HepG2 (cell line): ENCODE measurements at regions not wholly inside any gene's neighbourhood (a gene's known extent, or its start where the extent isn't known, plus 50 kb on each side); places are given as distances from the start of the nearest gene placed in this dataset.
A peak's percentile ranks its signal among the peaks of the same experiment; 100 is the strongest.

Experiments
- ARNT ChIP-seq: fragments of 450-650 bp; IDR thresholded peaks from 2 replicates; pipeline ENCODE4 v1.6.1; 2017
- FOSL2 ChIP-seq: sonication (generic); formaldehyde crosslinking; IDR thresholded peaks from 2 replicates; pipeline ENCODE4 v1.4.0; 2020; ENCODE audit warnings: missing genetic modification reagents
- GABPA ChIP-seq, 2 experiments: IDR thresholded peaks; 2 replicates each; pipeline ENCODE4 v1.6.1; 2011 to 2016; ENCODE audit warnings: low read depth in 2 of 2, low read length in 1 of 2, missing biosample characterization in 1 of 2, missing genetic modification characterization in 1 of 2
- GABPB1 ChIP-seq: IDR thresholded peaks from 2 replicates; pipeline ENCODE4 v1.6.1; 2016; ENCODE audit warnings: mild to moderate bottlenecking, missing genetic modification reagents, moderate library complexity, missing compliant biosample characterization
- GATAD2A ChIP-seq: IDR thresholded peaks from 2 replicates; pipeline ENCODE4 v1.6.1; 2016
- KAT8 ChIP-seq: IDR thresholded peaks from 2 replicates; pipeline ENCODE4 v1.6.1; 2016; ENCODE audit warnings: missing genetic modification reagents, missing compliant biosample characterization
- MAZ ChIP-seq, 2 experiments: sonication (generic) in 1 of 2; formaldehyde crosslinking in 1 of 2; IDR thresholded peaks; 2 replicates each; pipeline versions ENCODE4 v1.5.0 to v1.6.1; 2012 to 2020; ENCODE audit warnings: low read depth in 2 of 2, mild to moderate bottlenecking in 2 of 2, borderline replicate concordance in 1 of 2, improper control_type of control experiment in 1 of 2, low read length in 1 of 2, missing genetic modification reagents in 1 of 2, moderate library complexity in 1 of 2
- NCOA2 ChIP-seq: sonication (generic); formaldehyde crosslinking; IDR thresholded peaks from 2 replicates; pipeline ENCODE4 v1.8.0; 2022; ENCODE audit warnings: inconsistent platforms
- NRL ChIP-seq: sonication (generic); formaldehyde crosslinking; IDR thresholded peaks from 2 replicates; pipeline ENCODE4 v1.5.0; 2020; ENCODE audit warnings: missing genetic modification reagents, mild to moderate bottlenecking, moderate library complexity, borderline replicate concordance
- SMC3 ChIP-seq: IDR thresholded peaks from 2 replicates; pipeline ENCODE4 v1.6.1; 2011; ENCODE audit warnings: low read length, improper control_type of control experiment
- SOX6 ChIP-seq, 2 experiments: fragments of 450-650 bp in 1 of 2; sonication (generic) in 1 of 2; formaldehyde crosslinking in 1 of 2; IDR thresholded peaks; 2 replicates each; pipeline versions ENCODE4 v1.4.0 to v1.6.1; 2017 to 2020; ENCODE audit warnings: antibody characterized with exemption in 1 of 2, mild to moderate bottlenecking in 1 of 2, missing genetic modification reagents in 1 of 2
- TEF ChIP-seq: sonication (generic); formaldehyde crosslinking; IDR thresholded peaks from 2 replicates; pipeline ENCODE4 v1.5.0; 2020; ENCODE audit warnings: missing genetic modification reagents
- TSC22D2 ChIP-seq: sonication (generic); formaldehyde crosslinking; IDR thresholded peaks from 2 replicates; pipeline ENCODE4 v1.5.1; 2020; ENCODE audit warnings: missing genetic modification reagents, mild to moderate bottlenecking, borderline replicate concordance
- YEATS2 ChIP-seq: sonication (generic); formaldehyde crosslinking; IDR thresholded peaks from 2 replicates; pipeline ENCODE4 v1.4.0; 2020; ENCODE audit warnings: missing genetic modification reagents, borderline replicate concordance
- ZFYVE20 ChIP-seq: sonication (generic); formaldehyde crosslinking; IDR thresholded peaks from 2 replicates; pipeline ENCODE4 v1.8.0; 2023; ENCODE audit warnings: low read depth, mild to moderate bottlenecking, moderate library complexity, missing genetic modification reagents, borderline replicate concordance
- ZNF33A ChIP-seq: sonication (generic); formaldehyde crosslinking; IDR thresholded peaks from 2 replicates; pipeline ENCODE4 v1.5.1; 2020; ENCODE audit warnings: missing genetic modification reagents, mild to moderate bottlenecking, moderate library complexity, borderline replicate concordance
- ZNF556 ChIP-seq: sonication (generic); formaldehyde crosslinking; IDR thresholded peaks from 2 replicates; pipeline ENCODE4 v1.4.0; 2020; ENCODE audit warnings: mild to moderate bottlenecking, missing genetic modification reagents, borderline replicate concordance
- ZNF597 ChIP-seq: sonication (generic); formaldehyde crosslinking; IDR thresholded peaks from 2 replicates; pipeline ENCODE4 v1.5.0; 2020; ENCODE audit warnings: missing genetic modification reagents
- ZSCAN20 ChIP-seq: sonication (generic); formaldehyde crosslinking; IDR thresholded peaks from 2 replicates; pipeline ENCODE4 v1.4.0; 2020; ENCODE audit warnings: missing genetic modification reagents, mild to moderate bottlenecking, borderline replicate concordance
- TF ChIP-seq, protein P1 (sequence below): sonication (generic); formaldehyde crosslinking; IDR thresholded peaks from 2 replicates; pipeline ENCODE4 v1.5.0; 2020; ENCODE audit warnings: mild to moderate bottlenecking, missing genetic modification reagents, moderate library complexity
- TF ChIP-seq, protein P2 (sequence below): sonication (generic); formaldehyde crosslinking; IDR thresholded peaks from 2 replicates; pipeline ENCODE4 v1.4.0; 2020; ENCODE audit warnings: mild to moderate bottlenecking, missing genetic modification reagents, borderline replicate concordance
- TF ChIP-seq, protein P3 (sequence below): sonication (generic); formaldehyde crosslinking; IDR thresholded peaks from 2 replicates; pipeline ENCODE4 v1.4.0; 2020; ENCODE audit warnings: missing genetic modification reagents
- TF ChIP-seq, protein P4 (sequence below): sonication (generic); formaldehyde crosslinking; IDR thresholded peaks from 2 replicates; pipeline ENCODE4 v1.8.1; 2023; ENCODE audit warnings: mild to moderate bottlenecking, missing genetic modification reagents

- TF ChIP-seq ZFYVE20 (CRISPR knock-in tag) (no peak), NCOA2 (CRISPR knock-in tag) (no peak), SOX6 (IDR thresholded peaks at IDR 0.05) (no peak), SOX6 (CRISPR knock-in tag; IDR thresholded peaks at IDR 0.05) (no peak), FOSL2 (CRISPR knock-in tag) (no peak), ZNF597 (no peak), KAT8 (CRISPR knock-in tag) (0 out of 2 replicates have a peak, but pooled peaks have one; percentile 24), SMC3 (peak; percentile 67), TSC22D2 (no peak), ZNF556 (CRISPR knock-in tag) (no peak), ZNF33A (CRISPR knock-in tag) (no peak), MAZ (IDR thresholded peaks at IDR 0.05; ENCODE audit: borderline replicate concordance, low read depth, low read length) (no peak), MAZ (CRISPR knock-in tag; IDR thresholded peaks at IDR 0.05; ENCODE audit: low read depth) (no peak), NRL (CRISPR knock-in tag) (no peak), TEF (CRISPR knock-in tag) (no peak), GABPB1 (CRISPR knock-in tag) (peak; percentile 49; the same call in 1 of the 2 replicates), YEATS2 (CRISPR knock-in tag) (no peak), GABPA (IDR thresholded peaks at IDR 0.05; ENCODE audit: low read depth, low read length) (no peak), GABPA (CRISPR knock-in tag; IDR thresholded peaks at IDR 0.05; ENCODE audit: low read depth) (peak; percentile 49; the same call in 1 of the 2 replicates), GATAD2A (CRISPR knock-in tag) (0 out of 2 replicates have a peak, but pooled peaks have one; percentile 20), ARNT (no peak), ZSCAN20 (no peak)
- TF ChIP-seq, protein P1, sequence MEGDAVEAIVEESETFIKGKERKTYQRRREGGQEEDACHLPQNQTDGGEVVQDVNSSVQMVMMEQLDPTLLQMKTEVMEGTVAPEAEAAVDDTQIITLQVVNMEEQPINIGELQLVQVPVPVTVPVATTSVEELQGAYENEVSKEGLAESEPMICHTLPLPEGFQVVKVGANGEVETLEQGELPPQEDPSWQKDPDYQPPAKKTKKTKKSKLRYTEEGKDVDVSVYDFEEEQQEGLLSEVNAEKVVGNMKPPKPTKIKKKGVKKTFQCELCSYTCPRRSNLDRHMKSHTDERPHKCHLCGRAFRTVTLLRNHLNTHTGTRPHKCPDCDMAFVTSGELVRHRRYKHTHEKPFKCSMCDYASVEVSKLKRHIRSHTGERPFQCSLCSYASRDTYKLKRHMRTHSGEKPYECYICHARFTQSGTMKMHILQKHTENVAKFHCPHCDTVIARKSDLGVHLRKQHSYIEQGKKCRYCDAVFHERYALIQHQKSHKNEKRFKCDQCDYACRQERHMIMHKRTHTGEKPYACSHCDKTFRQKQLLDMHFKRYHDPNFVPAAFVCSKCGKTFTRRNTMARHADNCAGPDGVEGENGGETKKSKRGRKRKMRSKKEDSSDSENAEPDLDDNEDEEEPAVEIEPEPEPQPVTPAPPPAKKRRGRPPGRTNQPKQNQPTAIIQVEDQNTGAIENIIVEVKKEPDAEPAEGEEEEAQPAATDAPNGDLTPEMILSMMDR = peak; percentile 69
- TF ChIP-seq, protein P2, sequence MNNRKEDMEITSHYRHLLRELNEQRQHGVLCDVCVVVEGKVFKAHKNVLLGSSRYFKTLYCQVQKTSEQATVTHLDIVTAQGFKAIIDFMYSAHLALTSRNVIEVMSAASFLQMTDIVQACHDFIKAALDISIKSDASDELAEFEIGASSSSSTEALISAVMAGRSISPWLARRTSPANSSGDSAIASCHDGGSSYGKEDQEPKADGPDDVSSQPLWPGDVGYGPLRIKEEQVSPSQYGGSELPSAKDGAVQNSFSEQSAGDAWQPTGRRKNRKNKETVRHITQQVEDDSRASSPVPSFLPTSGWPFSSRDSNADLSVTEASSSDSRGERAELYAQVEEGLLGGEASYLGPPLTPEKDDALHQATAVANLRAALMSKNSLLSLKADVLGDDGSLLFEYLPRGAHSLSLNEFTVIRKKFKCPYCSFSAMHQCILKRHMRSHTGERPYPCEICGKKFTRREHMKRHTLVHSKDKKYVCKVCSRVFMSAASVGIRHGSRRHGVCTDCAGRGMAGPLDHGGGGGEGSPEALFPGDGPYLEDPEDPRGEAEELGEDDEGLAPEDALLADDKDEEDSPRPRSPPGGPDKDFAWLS = no peak
- TF ChIP-seq, protein P3, sequence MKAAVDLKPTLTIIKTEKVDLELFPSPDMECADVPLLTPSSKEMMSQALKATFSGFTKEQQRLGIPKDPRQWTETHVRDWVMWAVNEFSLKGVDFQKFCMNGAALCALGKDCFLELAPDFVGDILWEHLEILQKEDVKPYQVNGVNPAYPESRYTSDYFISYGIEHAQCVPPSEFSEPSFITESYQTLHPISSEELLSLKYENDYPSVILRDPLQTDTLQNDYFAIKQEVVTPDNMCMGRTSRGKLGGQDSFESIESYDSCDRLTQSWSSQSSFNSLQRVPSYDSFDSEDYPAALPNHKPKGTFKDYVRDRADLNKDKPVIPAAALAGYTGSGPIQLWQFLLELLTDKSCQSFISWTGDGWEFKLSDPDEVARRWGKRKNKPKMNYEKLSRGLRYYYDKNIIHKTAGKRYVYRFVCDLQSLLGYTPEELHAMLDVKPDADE = no peak
- TF ChIP-seq, protein P4, sequence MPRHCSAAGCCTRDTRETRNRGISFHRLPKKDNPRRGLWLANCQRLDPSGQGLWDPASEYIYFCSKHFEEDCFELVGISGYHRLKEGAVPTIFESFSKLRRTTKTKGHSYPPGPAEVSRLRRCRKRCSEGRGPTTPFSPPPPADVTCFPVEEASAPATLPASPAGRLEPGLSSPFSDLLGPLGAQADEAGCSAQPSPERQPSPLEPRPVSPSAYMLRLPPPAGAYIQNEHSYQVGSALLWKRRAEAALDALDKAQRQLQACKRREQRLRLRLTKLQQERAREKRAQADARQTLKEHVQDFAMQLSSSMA (CRISPR knock-in tag) = no peak
Measured at GRCh38 chrX:43557792-43558191, 98.3 kb upstream of the MAOA start (continued).
